Ovary (tissue), 7 donors: ENCODE measurements at regions not wholly inside any gene's neighbourhood (a gene's known extent, or its start where the extent isn't known, plus 50 kb on each side); places are given as distances from the start of the nearest gene placed in this dataset.

Source experiments
- DNase-seq, 5 donors: peaks; one replicate each; pipeline ENCODE4 v3.0.0-alpha.2; 2019 to 2020
- H3K27ac ChIP-seq, 2 donors: fragments of 200-600 bp; one replicate each; pipeline versions ENCODE4 v1.5.1 to v1.8.0; 2019 to 2022
- H3K27me3 ChIP-seq: fragments of 200-600 bp; one replicate; pipeline ENCODE4 v1.8.0; 2022
- H3K36me3 ChIP-seq: fragments of 200-600 bp; sonication (generic); one replicate; pipeline ENCODE4 v1.5.1; 2019
- H3K4me1 ChIP-seq: one replicate; pipeline ENCODE4 v1.8.1; 2013; ENCODE audit warnings: mild to moderate bottlenecking, moderate library complexity; ENCODE audit not compliant: insufficient read depth
- H3K4me3 ChIP-seq: fragments of 200-600 bp; sonication (generic); one replicate; pipeline ENCODE4 v1.5.1; 2017
- H3K9me3 ChIP-seq, 2 donors: fragments of 200-600 bp in 1 of 2; sonication (generic) in 1 of 2; one replicate each; pipeline versions ENCODE4 v1.5.1 to v1.8.1; 2013 to 2019; ENCODE audit warnings: mild to moderate bottlenecking in 1 of 2, moderate library complexity in 1 of 2
- EP300 ChIP-seq: sonication (generic); formaldehyde crosslinking; IDR thresholded peaks from one replicate; pipeline ENCODE4 v1.6.1; 2017; ENCODE audit warnings: antibody characterized with exemption
- POLR2A ChIP-seq: fragments of 450-650 bp; IDR thresholded peaks from one replicate; pipeline ENCODE4 v1.6.1; 2017; ENCODE audit warnings: antibody characterized with exemption, mild to moderate bottlenecking, moderate library complexity
- WGBS, 3 donors: extraction: QIAGEN DNeasy Blood & Tissue Kit in 1 of 3; methylation state at CpG; one replicate each; pipeline versions ENCODE4 v1.1.5 to v1.1.7; 2013 to 2017; 5-methylcytosine and 5-hydroxymethylcytosine counted together
- intact Hi-C, 4 donors: fragments of 100-400 bp; cut with DNase I; formaldehyde crosslinking; loops; one replicate each; pipeline versions ENCODE4 v1.11.0 to v1.15.1; 2022 to 2023
- TF ChIP-seq, protein P1 (sequence below), 3 donors: fragments of 450-650 bp in 2 of 3; fragments of 200-600 bp in 1 of 3; IDR thresholded peaks; one replicate each; pipeline versions ENCODE4 v1.5.1 to v1.8.0; 2016 to 2022; ENCODE audit warnings: antibody characterized with exemption in 3 of 3, mild to moderate bottlenecking in 1 of 3
- donor health status: DM: no; HTN: no; CAD: no; lungs with moderate emphysema.
- donor health status: DM: no; HTN: no; CAD: no.
- donor health status: Bipolar disorder and iron deficiency.
- donor health status: DM: no; HTN: no; CAD: no.
- donor health status: DM: yes; HTN: yes; CAD: no.

DNA sequence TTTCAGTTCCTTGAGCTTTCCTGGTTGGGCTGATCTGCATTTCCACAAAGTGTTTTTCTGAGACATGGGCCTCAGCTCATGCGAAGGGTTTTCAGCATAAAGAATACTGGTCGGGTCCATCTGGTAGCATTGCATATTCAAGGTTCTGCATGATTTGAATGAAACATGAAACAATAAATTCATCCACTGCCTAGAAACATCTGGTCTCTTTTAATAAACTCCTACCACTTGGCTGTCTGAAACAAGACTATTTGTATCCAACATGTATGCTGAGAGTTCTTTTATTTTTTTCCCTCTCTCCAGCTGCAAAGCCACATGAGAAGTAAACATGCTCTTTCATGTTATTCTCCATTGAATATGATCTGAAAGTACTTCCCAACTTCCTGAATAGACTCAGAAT, 314.9 kb upstream of the SOX11 start:
- no peaks in the 10 kb centered on the region for H3K27me3 ChIP-seq
- intact Hi-C loops = no loop called here
- DNase-seq = no peak
- TF ChIP-seq, protein P1, sequence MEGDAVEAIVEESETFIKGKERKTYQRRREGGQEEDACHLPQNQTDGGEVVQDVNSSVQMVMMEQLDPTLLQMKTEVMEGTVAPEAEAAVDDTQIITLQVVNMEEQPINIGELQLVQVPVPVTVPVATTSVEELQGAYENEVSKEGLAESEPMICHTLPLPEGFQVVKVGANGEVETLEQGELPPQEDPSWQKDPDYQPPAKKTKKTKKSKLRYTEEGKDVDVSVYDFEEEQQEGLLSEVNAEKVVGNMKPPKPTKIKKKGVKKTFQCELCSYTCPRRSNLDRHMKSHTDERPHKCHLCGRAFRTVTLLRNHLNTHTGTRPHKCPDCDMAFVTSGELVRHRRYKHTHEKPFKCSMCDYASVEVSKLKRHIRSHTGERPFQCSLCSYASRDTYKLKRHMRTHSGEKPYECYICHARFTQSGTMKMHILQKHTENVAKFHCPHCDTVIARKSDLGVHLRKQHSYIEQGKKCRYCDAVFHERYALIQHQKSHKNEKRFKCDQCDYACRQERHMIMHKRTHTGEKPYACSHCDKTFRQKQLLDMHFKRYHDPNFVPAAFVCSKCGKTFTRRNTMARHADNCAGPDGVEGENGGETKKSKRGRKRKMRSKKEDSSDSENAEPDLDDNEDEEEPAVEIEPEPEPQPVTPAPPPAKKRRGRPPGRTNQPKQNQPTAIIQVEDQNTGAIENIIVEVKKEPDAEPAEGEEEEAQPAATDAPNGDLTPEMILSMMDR (IDR thresholded peaks at IDR 0.05) = no peak
- TF ChIP-seq EP300 = no peak
- TF ChIP-seq POLR2A = no peak
- no peaks in the 10 kb centered on the region for H3K9me3 ChIP-seq
- no peak overlapping the region for H3K27ac ChIP-seq
- H3K4me3 ChIP-seq = no peak overlapping the region
- no peaks in the 10 kb centered on the region for H3K4me1 ChIP-seq
- 26 to 42% (median 40%) methylated on average over 2 of the region's 2 CpGs for WGBS, 3 donors
- H3K36me3 ChIP-seq = no peaks in the 10 kb centered on the region

DNA sequence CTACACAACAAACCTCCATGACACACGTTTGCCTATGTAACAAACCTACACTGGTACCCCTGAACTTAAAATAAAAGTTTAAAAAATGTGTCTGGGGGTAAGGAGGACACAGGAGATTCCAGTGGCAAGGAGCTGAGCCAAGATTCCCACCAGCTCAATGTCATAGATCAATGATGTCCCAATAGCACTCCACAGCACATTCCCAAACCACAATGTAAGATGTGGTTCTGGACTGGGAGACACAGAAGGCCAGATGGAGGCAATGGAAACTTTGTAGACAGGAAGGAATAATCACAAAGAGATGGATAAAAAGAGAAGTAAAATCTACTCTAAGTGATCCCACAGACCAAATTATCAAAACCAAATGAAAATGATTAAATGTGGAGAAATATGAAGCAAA, 312.4 kb upstream of the SOX11 start:
- DNase-seq = no peak
- no peaks in the 10 kb centered on the region for H3K9me3 ChIP-seq
- 77 to 95% (median 85%) methylated on average over 1 of the region's 1 CpG for WGBS, 3 donors
- no peaks in the 10 kb centered on the region for H3K4me1 ChIP-seq
- H3K36me3 ChIP-seq = no peaks in the 10 kb centered on the region
- no peaks in the 10 kb centered on the region for H3K27me3 ChIP-seq
- H3K27ac ChIP-seq = no peak overlapping the region
- intact Hi-C loops = no loop called here
- TF ChIP-seq EP300 (no peak), POLR2A (no peak)
- TF ChIP-seq, protein P1 (IDR thresholded peaks at IDR 0.05) = no peak
- no peak overlapping the region for H3K4me3 ChIP-seq

DNA sequence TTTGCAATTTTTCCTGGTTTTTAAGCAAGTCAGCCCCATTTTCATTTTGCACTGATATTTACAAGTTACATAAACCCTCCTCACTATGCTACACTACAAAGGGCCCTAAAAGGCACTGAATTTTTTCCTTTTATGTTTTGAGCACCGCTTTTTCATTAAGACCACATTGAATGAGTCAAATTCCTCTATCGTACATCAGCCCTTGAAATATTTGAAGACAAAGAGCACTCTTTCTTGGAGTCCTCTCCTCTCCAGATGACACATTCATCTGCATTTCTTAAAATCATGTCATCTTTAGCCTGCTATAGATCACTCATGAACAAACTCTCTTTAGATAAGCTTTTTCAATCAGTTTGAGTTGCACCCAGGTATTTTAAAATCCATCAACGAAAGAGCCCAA, 306.6 kb upstream of the SOX11 start:
- no peak overlapping the region for H3K4me3 ChIP-seq
- 94 to 95% (median 95%) methylated on average over 3 of the region's 3 CpGs for WGBS, 3 donors
- no peaks in the 10 kb centered on the region for H3K4me1 ChIP-seq
- intact Hi-C loops = no loop called here
- no peak for TF ChIP-seq EP300
- TF ChIP-seq, protein P1 (IDR thresholded peaks at IDR 0.05) = no peak
- TF ChIP-seq POLR2A = no peak
- no peak overlapping the region for H3K27ac ChIP-seq
- H3K36me3 ChIP-seq = no peaks in the 10 kb centered on the region
- no peaks in the 10 kb centered on the region for H3K9me3 ChIP-seq
- no peak for DNase-seq
- no peaks in the 10 kb centered on the region for H3K27me3 ChIP-seq

DNA sequence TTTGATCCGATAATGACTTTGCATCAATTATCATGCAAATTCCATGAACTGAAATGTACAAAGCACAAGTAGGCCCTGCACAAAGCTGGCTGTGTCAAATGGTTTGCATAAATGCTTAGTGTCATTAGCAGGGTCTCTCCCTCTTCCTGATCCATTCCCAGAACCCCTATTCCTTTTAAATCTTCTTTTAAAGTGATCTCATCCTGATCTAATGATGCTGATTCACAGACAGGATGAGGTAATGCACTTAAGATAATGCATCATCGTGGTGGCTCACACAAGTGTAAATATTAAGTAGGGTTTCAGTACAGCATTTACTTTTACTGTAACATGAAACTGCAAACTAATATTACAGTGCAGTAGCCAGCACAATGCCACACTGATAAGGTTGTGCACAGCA, 304.8 kb upstream of the SOX11 start:
- no peak for TF ChIP-seq POLR2A
- TF ChIP-seq EP300 = no peak
- TF ChIP-seq, protein P1 (IDR thresholded peaks at IDR 0.05) = no peak
- intact Hi-C loops = no loop called here
- H3K27ac ChIP-seq = no peak overlapping the region
- no peak overlapping the region for H3K4me3 ChIP-seq
- DNase-seq = no peak
- H3K4me1 ChIP-seq = peaks cover 4% of the 10 kb centered on the region
- H3K9me3 ChIP-seq = no peaks in the 10 kb centered on the region
- 66 to 74% (median 69%) methylated on average over 2 of the region's 2 CpGs for WGBS, 3 donors
- H3K36me3 ChIP-seq = no peaks in the 10 kb centered on the region
- no peaks in the 10 kb centered on the region for H3K27me3 ChIP-seq

DNA sequence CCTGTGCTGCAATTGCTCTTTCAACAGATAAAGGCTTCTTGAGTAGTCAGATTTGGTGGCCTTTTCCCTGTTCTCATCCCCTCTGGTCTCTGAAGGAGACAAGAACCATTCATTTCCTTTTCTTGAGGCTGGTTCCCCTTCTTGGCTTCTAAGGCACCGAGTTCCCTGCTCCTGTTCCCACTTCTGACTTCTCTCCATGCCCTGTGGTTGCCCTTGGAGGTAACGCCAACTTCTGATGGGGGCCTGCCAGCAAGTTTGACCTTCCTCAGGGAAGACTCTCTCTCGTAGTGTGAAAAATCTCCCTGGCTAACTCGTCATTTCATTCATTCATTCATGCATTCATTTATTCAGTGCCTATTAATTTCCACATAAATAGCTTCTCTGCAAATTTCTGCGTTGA, 302.4 kb upstream of the SOX11 start:
- no peak for DNase-seq
- Histone ChIP-seq H3K36me3 (no peaks in the 10 kb centered on the region), H3K27me3 (no peaks in the 10 kb centered on the region), H3K4me3 (no peak overlapping the region), H3K27ac (no peak overlapping the region), H3K4me1 (peaks cover 4% of the 10 kb centered on the region), H3K9me3 (no peaks in the 10 kb centered on the region)
- TF ChIP-seq POLR2A = no peak
- TF ChIP-seq, protein P1 (IDR thresholded peaks at IDR 0.05) = no peak
- no peak for TF ChIP-seq EP300
- 69 to 80% (median 74%) methylated on average over 5 of the region's 5 CpGs for WGBS, 3 donors
- intact Hi-C loops = no loop called here
